Endothelial cell (in vitro differentiated cells): ENCODE measurements at regions not wholly inside any gene's neighbourhood (a gene's known extent, or its start where the extent isn't known, plus 50 kb on each side); places are given as distances from the start of the nearest gene placed in this dataset.

Experiments used
- DNase-seq: peaks from one replicate; pipeline ENCODE4 v3.0.0; 2021; ENCODE audit warnings: low spot score
- H3K27ac Mint-ChIP-seq: one replicate; pipeline ENCODE4 v1.8.0; 2021; ENCODE audit warnings: mixed read lengths, inconsistent platforms; ENCODE audit not compliant: unreplicated experiment
- H3K27me3 Mint-ChIP-seq: one replicate; pipeline ENCODE4 v1.8.0; 2021; ENCODE audit warnings: mild to moderate bottlenecking, moderate library complexity, mixed read lengths, inconsistent platforms; ENCODE audit not compliant: unreplicated experiment
- H3K36me3 Mint-ChIP-seq: one replicate; pipeline ENCODE4 v1.8.0; 2021; ENCODE audit warnings: mild to moderate bottlenecking, low read depth, mixed read lengths, inconsistent platforms; ENCODE audit not compliant: unreplicated experiment
- H3K4me1 Mint-ChIP-seq: one replicate; pipeline ENCODE4 v1.8.0; 2021; ENCODE audit warnings: mild to moderate bottlenecking, mixed read lengths, inconsistent platforms; ENCODE audit not compliant: unreplicated experiment
- H3K4me3 Mint-ChIP-seq: one replicate; pipeline ENCODE4 v1.8.0; 2021; ENCODE audit warnings: mild to moderate bottlenecking, mixed read lengths, inconsistent platforms; ENCODE audit not compliant: unreplicated experiment
- H3K9me3 Mint-ChIP-seq: one replicate; pipeline ENCODE4 v1.8.0; 2021; ENCODE audit warnings: mixed read lengths, inconsistent platforms; ENCODE audit not compliant: unreplicated experiment
- TF ChIP-seq, protein P1 (sequence below): fragments of 200-600 bp; sonication (generic); IDR thresholded peaks from one replicate; pipeline ENCODE4 v1.5.0; 2021; ENCODE audit warnings: antibody characterized with exemption; ENCODE audit not compliant: unreplicated experiment

GRCh38 chr1:218571491-218571890 is 226.4 kb downstream of the TGFB2 start:
- H3K36me3 Mint-ChIP-seq = no peaks in the 10 kb centered on the region
- H3K9me3 Mint-ChIP-seq = no peaks in the 10 kb centered on the region
- H3K4me1 Mint-ChIP-seq = no peaks in the 10 kb centered on the region
- no peak for DNase-seq
- no peak overlapping the region for H3K27ac Mint-ChIP-seq
- TF ChIP-seq, protein P1, sequence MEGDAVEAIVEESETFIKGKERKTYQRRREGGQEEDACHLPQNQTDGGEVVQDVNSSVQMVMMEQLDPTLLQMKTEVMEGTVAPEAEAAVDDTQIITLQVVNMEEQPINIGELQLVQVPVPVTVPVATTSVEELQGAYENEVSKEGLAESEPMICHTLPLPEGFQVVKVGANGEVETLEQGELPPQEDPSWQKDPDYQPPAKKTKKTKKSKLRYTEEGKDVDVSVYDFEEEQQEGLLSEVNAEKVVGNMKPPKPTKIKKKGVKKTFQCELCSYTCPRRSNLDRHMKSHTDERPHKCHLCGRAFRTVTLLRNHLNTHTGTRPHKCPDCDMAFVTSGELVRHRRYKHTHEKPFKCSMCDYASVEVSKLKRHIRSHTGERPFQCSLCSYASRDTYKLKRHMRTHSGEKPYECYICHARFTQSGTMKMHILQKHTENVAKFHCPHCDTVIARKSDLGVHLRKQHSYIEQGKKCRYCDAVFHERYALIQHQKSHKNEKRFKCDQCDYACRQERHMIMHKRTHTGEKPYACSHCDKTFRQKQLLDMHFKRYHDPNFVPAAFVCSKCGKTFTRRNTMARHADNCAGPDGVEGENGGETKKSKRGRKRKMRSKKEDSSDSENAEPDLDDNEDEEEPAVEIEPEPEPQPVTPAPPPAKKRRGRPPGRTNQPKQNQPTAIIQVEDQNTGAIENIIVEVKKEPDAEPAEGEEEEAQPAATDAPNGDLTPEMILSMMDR = no peak
- no peaks in the 10 kb centered on the region for H3K27me3 Mint-ChIP-seq
- no peak overlapping the region for H3K4me3 Mint-ChIP-seq

DNA sequence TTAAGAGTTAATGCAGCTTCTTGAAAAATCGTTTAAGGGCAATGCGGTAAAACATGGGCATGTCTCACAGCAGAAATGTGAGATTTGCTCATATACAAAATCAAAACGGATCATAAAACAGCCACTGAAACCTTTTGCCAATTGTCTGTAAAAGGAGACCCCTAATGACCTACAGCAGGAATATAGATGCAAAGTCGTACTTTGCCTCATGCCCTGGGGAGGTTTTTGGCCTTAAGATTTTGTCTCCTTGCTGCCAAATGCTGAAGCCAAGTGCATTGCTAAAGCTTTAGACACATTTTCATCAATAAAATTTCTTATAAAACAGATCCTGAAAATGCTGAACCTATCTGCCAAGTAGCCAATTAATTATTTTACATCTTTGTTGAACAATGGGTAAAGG is 226.9 kb downstream of the TGFB2 start:
- Mint-ChIP-seq H3K4me1 (no peaks in the 10 kb centered on the region), H3K27ac (no peak overlapping the region), H3K36me3 (no peaks in the 10 kb centered on the region), H3K4me3 (no peak overlapping the region), H3K9me3 (no peaks in the 10 kb centered on the region), H3K27me3 (no peaks in the 10 kb centered on the region)
- TF ChIP-seq, protein P1 = no peak
- no peak for DNase-seq

DNA sequence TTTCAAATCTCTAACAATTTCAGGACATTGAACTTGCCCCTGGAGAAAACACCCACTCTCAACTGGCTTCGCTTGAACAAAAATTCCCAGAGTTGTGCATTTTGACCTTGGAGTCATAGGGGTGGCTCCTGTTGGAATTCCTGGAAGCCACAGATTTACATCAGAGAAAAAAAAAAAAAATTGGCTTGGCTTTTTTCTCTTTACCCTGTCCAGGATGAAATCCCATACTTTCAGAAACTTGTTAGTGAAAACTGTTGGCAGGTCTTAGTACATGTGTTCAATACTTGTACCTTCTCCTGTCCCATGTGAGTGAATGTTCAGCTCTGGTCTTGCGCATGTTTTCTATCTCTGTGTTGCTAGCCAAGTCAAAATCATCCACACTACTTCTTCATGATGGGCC is 228.8 kb downstream of the TGFB2 start:
- DNase-seq = no peak
- H3K27ac Mint-ChIP-seq = no peak overlapping the region
- TF ChIP-seq, protein P1 = no peak
- H3K36me3 Mint-ChIP-seq = no peaks in the 10 kb centered on the region
- no peak overlapping the region for H3K4me3 Mint-ChIP-seq
- peaks cover 2% of the 10 kb centered on the region for H3K27me3 Mint-ChIP-seq
- H3K4me1 Mint-ChIP-seq = no peaks in the 10 kb centered on the region
- no peaks in the 10 kb centered on the region for H3K9me3 Mint-ChIP-seq

- H3K4me1 Mint-ChIP-seq = no peaks in the 10 kb centered on the region
Measured at GRCh38 chr1:218575079-218575478, 229.9 kb downstream of the TGFB2 start.

DNA sequence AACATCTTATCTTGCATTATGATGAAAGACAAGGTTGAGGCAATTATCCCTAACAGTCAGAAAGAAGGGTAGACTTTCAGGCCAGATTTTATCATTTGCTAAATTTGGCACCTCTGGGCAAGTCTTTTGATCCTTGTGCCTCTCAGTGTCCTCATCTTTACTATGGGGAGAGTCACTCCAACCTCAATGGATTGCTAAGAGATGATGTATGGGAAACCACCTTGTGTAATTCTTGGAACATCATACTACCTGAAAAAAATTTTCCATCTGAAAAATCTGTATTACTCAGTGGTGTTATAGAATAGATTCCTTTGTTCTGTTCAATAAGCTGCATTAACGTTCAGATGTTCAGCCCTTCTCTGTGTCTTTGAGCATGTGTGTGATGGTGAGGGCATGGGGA is 230.7 kb downstream of the TGFB2 start:
- peaks cover 2% of the 10 kb centered on the region for H3K27me3 Mint-ChIP-seq
- H3K27ac Mint-ChIP-seq = no peak overlapping the region
- no peaks in the 10 kb centered on the region for H3K9me3 Mint-ChIP-seq
- DNase-seq = no peak
- H3K4me3 Mint-ChIP-seq = no peak overlapping the region
- H3K4me1 Mint-ChIP-seq = no peaks in the 10 kb centered on the region
- H3K36me3 Mint-ChIP-seq = no peaks in the 10 kb centered on the region
- TF ChIP-seq, protein P1 = no peak

More at GRCh38 chr1:218575079-218575478, 229.9 kb downstream of the TGFB2 start:
- TF ChIP-seq, protein P1 = no peak
- no peaks in the 10 kb centered on the region for H3K36me3 Mint-ChIP-seq
- DNase-seq = no peak
- no peak overlapping the region for H3K4me3 Mint-ChIP-seq
- no peaks in the 10 kb centered on the region for H3K9me3 Mint-ChIP-seq
- H3K27ac Mint-ChIP-seq = no peak overlapping the region
- H3K27me3 Mint-ChIP-seq = peaks cover 2% of the 10 kb centered on the region
